ENCODE measurements at regions not wholly inside any gene's neighbourhood (a gene's known extent, or its start where the extent isn't known, plus 50 kb on each side); places are given as distances from the start of the nearest gene placed in this dataset.

DNA sequence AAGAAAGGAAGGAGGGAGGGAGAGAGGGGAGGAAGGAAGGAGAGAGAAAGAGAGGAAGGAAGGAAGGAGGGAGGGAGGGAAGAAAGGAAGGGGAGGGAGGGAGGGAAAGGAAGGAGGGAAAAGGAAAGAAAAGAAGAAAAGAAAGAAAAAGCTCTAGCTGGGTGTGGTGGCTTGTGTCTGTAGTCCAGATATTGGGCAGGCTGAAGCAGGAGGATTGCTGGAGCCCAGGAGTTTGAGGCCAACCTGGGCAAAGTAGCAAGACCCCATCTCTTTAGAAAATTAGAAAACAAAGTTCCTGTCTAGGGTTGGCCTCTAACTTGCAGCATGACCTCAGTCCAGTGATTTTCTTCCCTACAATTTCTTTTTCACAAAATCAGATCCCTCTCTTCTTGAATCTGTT is 208.2 kb upstream of the NUDT4 start:
- Mint-ChIP-seq H3K36me3 (ENCODE audit: unreplicated experiment) (no peaks in the 10 kb centered on the region), H3K4me1 (ENCODE audit: unreplicated experiment) (peaks cover 6% of the 10 kb centered on the region), H3K9me3 (ENCODE audit: unreplicated experiment) (no peaks in the 10 kb centered on the region), H3K27ac (ENCODE audit: unreplicated experiment) (no peak overlapping the region), H3K27me3 (ENCODE audit: unreplicated experiment) (peaks cover 4% of the 10 kb centered on the region), H3K4me3 (ENCODE audit: unreplicated experiment) (no peak overlapping the region)
- TF ChIP-seq, protein P1, sequence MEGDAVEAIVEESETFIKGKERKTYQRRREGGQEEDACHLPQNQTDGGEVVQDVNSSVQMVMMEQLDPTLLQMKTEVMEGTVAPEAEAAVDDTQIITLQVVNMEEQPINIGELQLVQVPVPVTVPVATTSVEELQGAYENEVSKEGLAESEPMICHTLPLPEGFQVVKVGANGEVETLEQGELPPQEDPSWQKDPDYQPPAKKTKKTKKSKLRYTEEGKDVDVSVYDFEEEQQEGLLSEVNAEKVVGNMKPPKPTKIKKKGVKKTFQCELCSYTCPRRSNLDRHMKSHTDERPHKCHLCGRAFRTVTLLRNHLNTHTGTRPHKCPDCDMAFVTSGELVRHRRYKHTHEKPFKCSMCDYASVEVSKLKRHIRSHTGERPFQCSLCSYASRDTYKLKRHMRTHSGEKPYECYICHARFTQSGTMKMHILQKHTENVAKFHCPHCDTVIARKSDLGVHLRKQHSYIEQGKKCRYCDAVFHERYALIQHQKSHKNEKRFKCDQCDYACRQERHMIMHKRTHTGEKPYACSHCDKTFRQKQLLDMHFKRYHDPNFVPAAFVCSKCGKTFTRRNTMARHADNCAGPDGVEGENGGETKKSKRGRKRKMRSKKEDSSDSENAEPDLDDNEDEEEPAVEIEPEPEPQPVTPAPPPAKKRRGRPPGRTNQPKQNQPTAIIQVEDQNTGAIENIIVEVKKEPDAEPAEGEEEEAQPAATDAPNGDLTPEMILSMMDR (IDR thresholded peaks at IDR 0.05) = no peak
- no peak for DNase-seq (ENCODE audit: extremely low spot score, unreplicated experiment)

DNA sequence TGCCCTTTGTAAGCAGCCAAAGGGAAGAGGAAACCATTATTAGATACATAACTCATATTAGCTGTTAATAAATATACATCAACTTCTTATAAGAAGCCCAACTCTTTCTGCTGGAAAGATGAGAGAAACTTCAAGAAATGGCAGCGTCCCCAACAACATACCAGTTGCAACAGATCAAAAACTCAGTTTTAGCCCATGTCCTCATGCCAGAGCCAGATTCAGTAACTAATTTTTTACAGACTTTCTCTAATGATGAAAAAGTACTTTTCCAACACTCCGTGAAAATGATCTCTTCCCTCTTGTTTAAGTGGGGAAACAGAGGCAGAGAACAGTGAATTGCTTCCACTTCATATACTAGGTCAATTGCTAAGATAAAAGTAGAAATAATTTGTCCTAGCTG is 206.8 kb upstream of the NUDT4 start:
- Mint-ChIP-seq H3K27ac (ENCODE audit: unreplicated experiment) (no peak overlapping the region), H3K36me3 (ENCODE audit: unreplicated experiment) (no peaks in the 10 kb centered on the region), H3K4me3 (ENCODE audit: unreplicated experiment) (no peak overlapping the region), H3K4me1 (ENCODE audit: unreplicated experiment) (peaks cover 8% of the 10 kb centered on the region), H3K9me3 (ENCODE audit: unreplicated experiment) (no peaks in the 10 kb centered on the region), H3K27me3 (ENCODE audit: unreplicated experiment) (peaks cover 4% of the 10 kb centered on the region)
- TF ChIP-seq, protein P1 (IDR thresholded peaks at IDR 0.05) = no peak
- DNase-seq (ENCODE audit: extremely low spot score, unreplicated experiment) = no peak

DNA sequence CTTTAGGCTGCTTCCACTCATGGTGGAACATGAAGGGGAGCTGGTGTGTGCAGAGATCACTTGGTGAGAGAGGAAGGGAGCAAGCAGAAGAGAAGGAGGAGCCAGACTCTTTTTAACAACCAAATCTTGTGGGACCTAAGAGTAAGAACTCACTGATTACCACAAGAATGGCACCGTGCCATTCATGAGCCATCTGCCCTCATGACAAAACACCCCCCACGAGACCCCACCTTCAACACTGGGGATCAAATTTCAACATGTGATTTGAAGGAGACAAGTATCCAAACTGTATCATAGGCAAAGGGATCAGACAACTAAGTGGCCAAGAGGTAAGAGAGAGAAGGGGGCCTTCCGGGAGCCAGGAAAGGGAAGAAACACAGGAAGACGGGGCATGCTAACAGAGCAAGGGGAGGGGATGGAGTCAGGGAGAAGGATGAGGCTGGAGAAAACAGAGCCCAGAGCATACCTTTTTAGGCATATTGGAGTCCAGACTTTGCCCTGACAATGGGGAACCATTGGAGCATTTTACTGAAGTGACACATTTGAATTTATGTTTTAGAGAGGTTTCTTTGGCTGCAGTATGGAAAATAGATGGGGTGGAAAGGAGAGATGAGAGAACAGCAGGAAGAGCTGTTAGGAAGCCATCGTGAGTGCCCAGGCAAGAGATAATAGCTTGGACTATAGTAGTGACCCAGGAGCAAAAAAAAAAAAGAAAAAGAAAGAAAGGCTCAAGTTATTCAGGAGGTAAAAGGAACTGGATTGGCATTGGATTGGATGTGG is 204.4 kb upstream of the NUDT4 start:
- TF ChIP-seq, protein P1 (IDR thresholded peaks at IDR 0.05) = no peak
- H3K27me3 Mint-ChIP-seq (ENCODE audit: unreplicated experiment) = no peaks in the 10 kb centered on the region
- H3K36me3 Mint-ChIP-seq (ENCODE audit: unreplicated experiment) = no peaks in the 10 kb centered on the region
- peaks cover 10% of the 10 kb centered on the region for H3K4me1 Mint-ChIP-seq (ENCODE audit: unreplicated experiment)
- H3K9me3 Mint-ChIP-seq (ENCODE audit: unreplicated experiment) = peaks cover 6% of the 10 kb centered on the region
- no peak for DNase-seq (ENCODE audit: extremely low spot score, unreplicated experiment)
- no peak overlapping the region for H3K27ac Mint-ChIP-seq (ENCODE audit: unreplicated experiment)
- no peak overlapping the region for H3K4me3 Mint-ChIP-seq (ENCODE audit: unreplicated experiment)

DNA sequence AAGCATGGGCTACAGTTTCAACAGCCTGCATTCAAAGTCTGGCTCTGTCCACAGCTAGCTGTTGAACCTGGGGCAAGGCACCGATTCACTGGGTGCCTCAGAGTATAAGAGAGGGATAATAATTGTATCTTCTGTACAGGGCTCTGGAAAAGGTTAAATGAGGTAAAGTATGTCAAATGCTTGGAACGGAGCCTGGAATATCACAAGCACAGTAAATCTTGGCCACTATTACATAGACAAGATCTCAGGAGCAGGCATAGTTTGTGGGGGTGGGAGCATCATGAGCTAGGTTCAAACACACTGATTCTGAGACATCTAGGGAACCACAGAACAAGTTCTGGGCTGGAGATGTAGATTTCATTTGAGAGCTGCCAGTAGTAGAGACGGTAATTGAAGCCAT is 203.7 kb upstream of the NUDT4 start:
- peaks cover 10% of the 10 kb centered on the region for H3K4me1 Mint-ChIP-seq (ENCODE audit: unreplicated experiment)
- DNase-seq (ENCODE audit: extremely low spot score, unreplicated experiment) = no peak
- no peaks in the 10 kb centered on the region for H3K27me3 Mint-ChIP-seq (ENCODE audit: unreplicated experiment)
- H3K36me3 Mint-ChIP-seq (ENCODE audit: unreplicated experiment) = no peaks in the 10 kb centered on the region
- H3K4me3 Mint-ChIP-seq (ENCODE audit: unreplicated experiment) = no peak overlapping the region
- H3K27ac Mint-ChIP-seq (ENCODE audit: unreplicated experiment) = no peak overlapping the region
- H3K9me3 Mint-ChIP-seq (ENCODE audit: unreplicated experiment) = peaks cover 8% of the 10 kb centered on the region
- TF ChIP-seq, protein P1 (IDR thresholded peaks at IDR 0.05) = no peak

DNA sequence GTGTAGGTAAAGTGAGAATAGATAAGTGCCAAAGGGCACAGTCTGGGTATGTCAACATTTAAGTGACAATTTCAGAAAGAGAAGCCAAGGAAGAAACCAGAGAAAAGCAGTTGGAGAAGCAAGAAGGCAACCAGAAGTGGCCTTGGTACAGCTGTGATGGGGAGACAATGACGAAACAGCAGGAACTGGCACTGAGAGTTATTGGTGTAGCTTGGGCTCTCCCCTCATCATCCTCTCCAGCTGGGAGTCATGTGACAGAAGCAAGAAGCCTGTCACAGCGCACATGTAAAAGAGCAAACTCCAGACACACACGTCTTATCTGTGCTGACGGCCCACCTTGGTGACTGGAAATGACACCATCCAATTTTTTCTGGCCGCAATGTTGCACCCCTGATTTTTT is 203.3 kb upstream of the NUDT4 start:
- peaks cover 10% of the 10 kb centered on the region for H3K4me1 Mint-ChIP-seq (ENCODE audit: unreplicated experiment)
- no peak for DNase-seq (ENCODE audit: extremely low spot score, unreplicated experiment)
- no peak overlapping the region for H3K27ac Mint-ChIP-seq (ENCODE audit: unreplicated experiment)
- TF ChIP-seq, protein P1 (IDR thresholded peaks at IDR 0.05) = no peak
- H3K36me3 Mint-ChIP-seq (ENCODE audit: unreplicated experiment) = no peaks in the 10 kb centered on the region
- H3K4me3 Mint-ChIP-seq (ENCODE audit: unreplicated experiment) = no peak overlapping the region
- H3K27me3 Mint-ChIP-seq (ENCODE audit: unreplicated experiment) = no peaks in the 10 kb centered on the region
- peaks cover 8% of the 10 kb centered on the region for H3K9me3 Mint-ChIP-seq (ENCODE audit: unreplicated experiment)
